ENCODE measurements at regions not wholly inside any gene's neighbourhood (a gene's known extent, or its start where the extent isn't known, plus 50 kb on each side); places are given as distances from the start of the nearest gene placed in this dataset.

DNA sequence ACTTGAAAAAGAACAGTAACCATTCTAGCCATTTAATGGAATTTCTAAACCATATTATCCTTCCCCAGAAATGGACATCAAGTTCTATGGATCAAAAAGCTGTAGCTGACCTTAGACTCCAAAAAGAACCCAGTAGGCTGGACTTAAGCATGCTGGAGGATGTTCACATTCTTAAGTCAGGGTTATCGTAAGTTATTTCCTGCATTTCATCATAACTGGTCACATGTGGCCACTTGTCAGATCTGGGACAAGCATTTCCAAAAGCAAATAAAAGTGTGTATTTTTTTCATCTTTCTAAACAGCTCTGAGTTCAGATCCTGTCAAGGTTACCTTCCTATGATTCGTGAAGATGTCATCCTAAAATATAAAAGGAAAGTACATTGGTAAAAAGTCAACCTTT is 274.5 kb upstream of the PTGER4 start:
- DNase-seq (ENCODE audit: low read depth): no peak
- TF ChIP-seq CTCF (IDR thresholded peaks at IDR 0.05; ENCODE audit: insufficient read depth, low read depth, low read length, missing control alignments): no peak
- H3K4me3 ChIP-seq (ENCODE audit: low read depth, low read length): no peak overlapping the region

DNA sequence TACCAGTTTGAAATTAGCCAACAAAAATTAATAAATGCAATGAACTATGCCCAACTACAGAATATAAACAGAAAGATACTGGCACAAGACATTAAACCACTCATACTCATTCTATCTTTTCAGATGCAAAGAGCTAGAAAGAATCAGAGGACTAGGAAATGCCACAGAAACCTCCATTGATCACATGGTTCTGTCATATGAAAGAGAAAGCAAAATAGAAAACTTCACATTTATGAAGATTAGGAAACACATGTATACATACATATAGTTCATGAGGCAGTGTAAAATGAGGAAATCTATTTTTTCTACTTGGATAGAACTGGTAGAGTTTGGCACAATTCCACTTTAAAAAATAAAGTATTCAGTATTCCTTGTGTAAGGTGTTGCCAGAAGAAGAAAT is 275.1 kb upstream of the PTGER4 start:
- TF ChIP-seq CTCF (IDR thresholded peaks at IDR 0.05; ENCODE audit: insufficient read depth, low read depth, low read length, missing control alignments): no peak
- peak; percentile 44 for DNase-seq (ENCODE audit: low read depth)
- H3K4me3 ChIP-seq (ENCODE audit: low read depth, low read length): no peak overlapping the region

GRCh38 chr5:40402007-40402364 is 277.7 kb upstream of the PTGER4 start:
- DNase-seq (ENCODE audit: low read depth): no peak
- H3K4me3 ChIP-seq (ENCODE audit: low read depth, low read length): no peak overlapping the region
- no peak for TF ChIP-seq CTCF (IDR thresholded peaks at IDR 0.05; ENCODE audit: insufficient read depth, low read depth, low read length, missing control alignments)

- H3K4me3 ChIP-seq (ENCODE audit: low read depth, low read length): no peak overlapping the region
- TF ChIP-seq CTCF (IDR thresholded peaks at IDR 0.05; ENCODE audit: insufficient read depth, low read depth, low read length, missing control alignments): no peak
- peak; percentile 55 for DNase-seq (ENCODE audit: low read depth)
Observed at GRCh38 chr5:40401284-40402006, 278.3 kb upstream of the PTGER4 start.

DNA sequence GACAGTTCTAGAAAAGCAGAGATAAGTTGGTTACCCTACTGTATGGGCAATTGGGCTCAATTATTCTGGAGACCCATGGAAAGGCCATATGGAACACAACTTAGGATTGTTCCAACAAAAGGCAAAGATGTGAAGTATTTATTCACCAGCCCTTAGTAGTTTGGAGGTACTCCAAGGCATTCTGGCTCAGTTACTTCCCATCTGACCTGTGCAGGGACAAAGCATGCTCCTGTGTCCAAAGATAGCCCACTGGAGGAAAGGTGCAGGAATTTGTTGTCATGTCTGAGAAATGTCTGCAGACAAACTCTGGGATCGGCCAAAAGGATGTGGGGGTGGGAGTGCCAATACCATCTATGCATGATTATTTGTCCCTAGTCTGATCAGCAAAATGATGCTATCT is 279.5 kb upstream of the PTGER4 start:
- TF ChIP-seq CTCF (IDR thresholded peaks at IDR 0.05; ENCODE audit: insufficient read depth, low read depth, low read length, missing control alignments): no peak
- no peak for DNase-seq (ENCODE audit: low read depth)

DNA sequence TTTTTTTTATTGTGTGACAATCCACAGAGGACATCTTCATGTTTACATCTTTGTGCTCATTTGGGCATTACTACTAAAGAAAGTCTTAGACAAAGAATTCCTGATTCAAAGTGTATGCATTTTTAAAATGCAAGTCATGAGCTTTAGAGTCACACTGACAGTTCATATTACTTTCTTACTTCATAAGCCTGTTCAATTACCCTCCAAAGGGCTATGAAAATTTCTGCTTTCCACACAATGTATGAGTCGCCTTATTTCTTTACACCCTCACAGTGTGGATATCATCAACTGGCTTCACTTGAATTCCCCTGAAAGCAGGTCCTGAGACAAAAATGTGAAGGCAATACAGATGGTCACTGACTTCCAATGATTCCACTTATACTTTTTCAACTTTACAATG is 280.4 kb upstream of the PTGER4 start:
- H3K4me3 ChIP-seq (ENCODE audit: low read depth, low read length): no peak overlapping the region
- no peak for DNase-seq (ENCODE audit: low read depth)
- no peak for TF ChIP-seq CTCF (IDR thresholded peaks at IDR 0.05; ENCODE audit: insufficient read depth, low read depth, low read length, missing control alignments)

More for the DNA sequence above, 279.5 kb upstream of the PTGER4 start:
- H3K4me3 ChIP-seq (ENCODE audit: low read depth, low read length): no peak overlapping the region

DNA sequence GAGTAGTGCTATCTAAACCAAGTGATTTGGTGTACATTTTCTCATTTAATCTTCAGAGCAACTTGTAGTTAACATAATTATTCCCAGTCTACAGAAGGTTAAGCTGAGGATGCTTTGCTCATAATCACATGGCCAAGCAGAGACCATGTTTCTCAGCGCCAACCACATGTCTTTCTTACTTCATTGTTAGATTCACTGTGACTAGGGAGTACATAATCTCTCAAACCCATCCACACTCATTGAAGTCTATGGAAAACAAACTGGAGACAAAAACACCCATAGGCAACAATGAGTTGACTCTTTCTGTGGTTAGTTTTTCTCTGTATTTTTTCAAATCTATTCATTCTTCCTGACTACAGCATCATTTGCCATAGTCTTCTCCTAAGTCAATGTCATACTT is 281.7 kb upstream of the PTGER4 start:
- TF ChIP-seq CTCF (IDR thresholded peaks at IDR 0.05; ENCODE audit: insufficient read depth, low read depth, low read length, missing control alignments): no peak
- no peak overlapping the region for H3K4me3 ChIP-seq (ENCODE audit: low read depth, low read length)
- no peak for DNase-seq (ENCODE audit: low read depth)
